ENCODE measurements at regions not wholly inside any gene's neighbourhood (a gene's known extent, or its start where the extent isn't known, plus 50 kb on each side); places are given as distances from the start of the nearest gene placed in this dataset.

GRCh38 chr6:157772820-157773219, 50.2 kb upstream of the SNX9 start:
- no peak for DNase-seq (ENCODE audit: low spot score in 2 of 2, unreplicated experiment in 2 of 2)
- H3K27ac Mint-ChIP-seq: no peak overlapping the region
- peaks cover 6% of the 10 kb centered on the region for H3K9me3 Mint-ChIP-seq
- TF ChIP-seq CTCF (IDR thresholded peaks at IDR 0.05; ENCODE audit: unreplicated experiment): no peak
- H3K36me3 Mint-ChIP-seq: peaks cover 3% of the 10 kb centered on the region
- H3K27me3 Mint-ChIP-seq (ENCODE audit: low read depth): peaks cover 5% of the 10 kb centered on the region
- H3K4me3 Mint-ChIP-seq: no peak overlapping the region
- H3K4me1 Mint-ChIP-seq: peaks cover 13% of the 10 kb centered on the region

Measured in mesothelial cell of epicardium (in vitro differentiated cells).